Activated CD8-positive, alpha-beta T cell treated with anti-CD3 and anti-CD28 coated beads, Interleukin-2, amount 10 ng/mL, durations not matched to agents 7 days and 5 days (primary cell): ENCODE measurements at regions not wholly inside any gene's neighbourhood (a gene's known extent, or its start where the extent isn't known, plus 50 kb on each side); places are given as distances from the start of the nearest gene placed in this dataset.

Experiments used
- ATAC-seq: fragments of 150-1000 bp; cut with Tn5 transposase; one replicate; pipeline ENCODE4 v1.10.0; 2021; ENCODE audit warnings: moderate library complexity
- CTCF ChIA-PET: fragments of 350-600 bp; sonication (Branson Sonifier 250); formaldehyde crosslinking; loops from one replicate; lab custom pipeline; 2021; ENCODE audit warnings: antibody characterized with exemption; lab: Charles Lee
- POLR2A ChIA-PET: fragments of 350-600 bp; sonication (Branson Sonifier 250); formaldehyde crosslinking; loops from one replicate; lab custom pipeline; 2021; ENCODE audit warnings: antibody characterized with exemption; lab: Charles Lee
- DNase-seq: peaks from one replicate; pipeline ENCODE4 v3.0.0-alpha.2; 2020
- H3K27ac Mint-ChIP-seq: one replicate; pipeline ENCODE4 v1.8.0; 2021; ENCODE audit warnings: mild to moderate bottlenecking, mixed read lengths
- H3K27me3 Mint-ChIP-seq: one replicate; pipeline ENCODE4 v1.8.0; 2021; ENCODE audit warnings: low read depth, mixed read lengths
- H3K36me3 Mint-ChIP-seq: one replicate; pipeline ENCODE4 v1.8.0; 2021; ENCODE audit warnings: low read depth, mixed read lengths
- H3K4me1 Mint-ChIP-seq: one replicate; pipeline ENCODE4 v1.8.0; 2021; ENCODE audit warnings: low read depth, mixed read lengths
- H3K4me3 Mint-ChIP-seq: one replicate; pipeline ENCODE4 v1.8.0; 2021; ENCODE audit warnings: mild to moderate bottlenecking, mixed read lengths
- H3K9me3 Mint-ChIP-seq: one replicate; pipeline ENCODE4 v1.8.0; 2022; ENCODE audit warnings: mixed read lengths; ENCODE audit not compliant: insufficient read depth

- no peak for ATAC-seq
- DNase-seq, result no peak
- H3K27ac Mint-ChIP-seq, result no peak overlapping the region
- H3K27me3 Mint-ChIP-seq, result no peaks in the 10 kb centered on the region
- POLR2A ChIA-PET, result no interaction called here
- H3K9me3 Mint-ChIP-seq, result no peaks in the 10 kb centered on the region
- H3K4me3 Mint-ChIP-seq, result no peak overlapping the region
- CTCF ChIA-PET, result no interaction called here
- H3K36me3 Mint-ChIP-seq, result no peaks in the 10 kb centered on the region
- H3K4me1 Mint-ChIP-seq, result no peaks in the 10 kb centered on the region
Measured at GRCh38 chr4:171202908-171203307, 610.3 kb upstream of the GALNTL6 start.

- no peak for DNase-seq
- POLR2A ChIA-PET, result no interaction called here
- H3K27ac Mint-ChIP-seq, result no peak overlapping the region
- H3K36me3 Mint-ChIP-seq, result no peaks in the 10 kb centered on the region
- CTCF ChIA-PET, result no interaction called here
- no peak for ATAC-seq
- no peaks in the 10 kb centered on the region for H3K4me1 Mint-ChIP-seq
- H3K27me3 Mint-ChIP-seq, result no peaks in the 10 kb centered on the region
- no peak overlapping the region for H3K4me3 Mint-ChIP-seq
- peaks cover 5% of the 10 kb centered on the region for H3K9me3 Mint-ChIP-seq
Measured at GRCh38 chr4:171186700-171187099, 626.5 kb upstream of the GALNTL6 start.

- H3K27ac Mint-ChIP-seq, result no peak overlapping the region
- H3K4me1 Mint-ChIP-seq, result no peaks in the 10 kb centered on the region
- no peaks in the 10 kb centered on the region for H3K36me3 Mint-ChIP-seq
- no peak for ATAC-seq
- H3K27me3 Mint-ChIP-seq, result no peaks in the 10 kb centered on the region
- CTCF ChIA-PET, result no interaction called here
- DNase-seq, result no peak
- peaks cover 5% of the 10 kb centered on the region for H3K9me3 Mint-ChIP-seq
- POLR2A ChIA-PET, result no interaction called here
- H3K4me3 Mint-ChIP-seq, result no peak overlapping the region
Measured at GRCh38 chr4:171181090-171181489, 632.1 kb upstream of the GALNTL6 start.

GRCh38 chr4:171170671-171171070 lies 642.5 kb upstream of the GALNTL6 start:
- Mint-ChIP-seq H3K36me3 (no peaks in the 10 kb centered on the region), H3K4me3 (no peak overlapping the region), H3K4me1 (no peaks in the 10 kb centered on the region), H3K27ac (no peak overlapping the region), H3K27me3 (no peaks in the 10 kb centered on the region), H3K9me3 (peaks cover 9% of the 10 kb centered on the region)
- DNase-seq (no peak), ATAC-seq (no peak)
- POLR2A ChIA-PET, result no interaction called here
- CTCF ChIA-PET, result no interaction called here

GRCh38 chr4:171169396-171169795 lies 643.8 kb upstream of the GALNTL6 start:
- Mint-ChIP-seq H3K9me3 (peaks cover 6% of the 10 kb centered on the region), H3K36me3 (no peaks in the 10 kb centered on the region), H3K27ac (no peak overlapping the region), H3K4me1 (no peaks in the 10 kb centered on the region), H3K27me3 (no peaks in the 10 kb centered on the region), H3K4me3 (no peak overlapping the region)
- no peak for ATAC-seq
- no peak for DNase-seq
- POLR2A ChIA-PET, result no interaction called here
- CTCF ChIA-PET, result no interaction called here

- Mint-ChIP-seq H3K9me3 (peaks cover 8% of the 10 kb centered on the region), H3K4me3 (no peak overlapping the region), H3K27ac (no peak overlapping the region), H3K4me1 (no peaks in the 10 kb centered on the region), H3K36me3 (no peaks in the 10 kb centered on the region), H3K27me3 (no peaks in the 10 kb centered on the region)
- CTCF ChIA-PET, result no interaction called here
- POLR2A ChIA-PET, result no interaction called here
- ATAC-seq, result no peak
- no peak for DNase-seq
Measured at GRCh38 chr4:171162478-171162877, 650.7 kb upstream of the GALNTL6 start.

- H3K27me3 Mint-ChIP-seq, result no peaks in the 10 kb centered on the region
- H3K36me3 Mint-ChIP-seq, result no peaks in the 10 kb centered on the region
- H3K27ac Mint-ChIP-seq, result no peak overlapping the region
- no peak overlapping the region for H3K4me3 Mint-ChIP-seq
- peaks cover 5% of the 10 kb centered on the region for H3K9me3 Mint-ChIP-seq
- ChIA-PET CTCF (no interaction called here), POLR2A (no interaction called here)
- ATAC-seq (no peak), DNase-seq (no peak)
- no peaks in the 10 kb centered on the region for H3K4me1 Mint-ChIP-seq
Measured at GRCh38 chr4:171157462-171158082, 655.6 kb upstream of the GALNTL6 start.

- Mint-ChIP-seq H3K4me1 (no peaks in the 10 kb centered on the region), H3K27me3 (no peaks in the 10 kb centered on the region), H3K27ac (no peak overlapping the region), H3K9me3 (peaks cover 3% of the 10 kb centered on the region), H3K4me3 (no peak overlapping the region), H3K36me3 (no peaks in the 10 kb centered on the region)
- no peak for DNase-seq
- POLR2A ChIA-PET, result no interaction called here
- CTCF ChIA-PET, result no interaction called here
- no peak for ATAC-seq
Measured at GRCh38 chr4:171142639-171143038, 670.6 kb upstream of the GALNTL6 start.

- DNase-seq (no peak), ATAC-seq (no peak)
- Mint-ChIP-seq H3K27ac (no peak overlapping the region), H3K4me3 (no peak overlapping the region), H3K9me3 (peaks cover 3% of the 10 kb centered on the region), H3K36me3 (no peaks in the 10 kb centered on the region), H3K27me3 (no peaks in the 10 kb centered on the region), H3K4me1 (no peaks in the 10 kb centered on the region)
- ChIA-PET POLR2A (no interaction called here), CTCF (no interaction called here)
Measured at GRCh38 chr4:171142045-171142444, 671.2 kb upstream of the GALNTL6 start.

GRCh38 chr4:171130256-171130801 lies 682.9 kb upstream of the GALNTL6 start:
- Mint-ChIP-seq H3K36me3 (no peaks in the 10 kb centered on the region), H3K4me3 (no peak overlapping the region), H3K27ac (no peak overlapping the region), H3K9me3 (peaks cover 9% of the 10 kb centered on the region), H3K27me3 (no peaks in the 10 kb centered on the region), H3K4me1 (no peaks in the 10 kb centered on the region)
- POLR2A ChIA-PET, result no interaction called here
- ATAC-seq, result no peak
- CTCF ChIA-PET, result no interaction called here
- no peak for DNase-seq

GRCh38 chr4:171118091-171118490 lies 695.1 kb upstream of the GALNTL6 start:
- ATAC-seq, result no peak
- no peak overlapping the region for H3K27ac Mint-ChIP-seq
- DNase-seq, result no peak
- no peak overlapping the region for H3K4me3 Mint-ChIP-seq
- no peaks in the 10 kb centered on the region for H3K9me3 Mint-ChIP-seq
- H3K27me3 Mint-ChIP-seq, result no peaks in the 10 kb centered on the region
- ChIA-PET CTCF (no interaction called here), POLR2A (no interaction called here)
- H3K4me1 Mint-ChIP-seq, result no peaks in the 10 kb centered on the region
- no peaks in the 10 kb centered on the region for H3K36me3 Mint-ChIP-seq

- ATAC-seq (no peak), DNase-seq (no peak)
- Mint-ChIP-seq H3K9me3 (no peaks in the 10 kb centered on the region), H3K4me1 (no peaks in the 10 kb centered on the region), H3K27me3 (no peaks in the 10 kb centered on the region), H3K4me3 (no peak overlapping the region), H3K27ac (no peak overlapping the region), H3K36me3 (no peaks in the 10 kb centered on the region)
- CTCF ChIA-PET, result no interaction called here
- POLR2A ChIA-PET, result no interaction called here
Measured at GRCh38 chr4:171117457-171117856, 695.7 kb upstream of the GALNTL6 start.

GRCh38 chr4:171101845-171102244 lies 711.4 kb upstream of the GALNTL6 start:
- no peak overlapping the region for H3K27ac Mint-ChIP-seq
- no peak overlapping the region for H3K4me3 Mint-ChIP-seq
- ChIA-PET CTCF (no interaction called here), POLR2A (no interaction called here)
- no peaks in the 10 kb centered on the region for H3K9me3 Mint-ChIP-seq
- no peaks in the 10 kb centered on the region for H3K36me3 Mint-ChIP-seq
- ATAC-seq (no peak), DNase-seq (no peak)
- H3K27me3 Mint-ChIP-seq, result no peaks in the 10 kb centered on the region
- H3K4me1 Mint-ChIP-seq, result no peaks in the 10 kb centered on the region
